HG02678 (cell line): ENCODE measurements at regions not wholly inside any gene's neighbourhood (a gene's known extent, or its start where the extent isn't known, plus 50 kb on each side); places are given as distances from the start of the nearest gene placed in this dataset.
"Not testable (repeated sequence)": the region's sequence is repeated elsewhere in the genome, so short reads cannot be mapped to it uniquely, and the experiment has no call there.

ENCODE experiments used
- ATAC-seq: cut with Tn5 transposase; IDR thresholded peaks from one replicate; pipeline ENCODE4 v1.9.1; 2021; ENCODE audit warnings: mild to moderate bottlenecking, moderate library complexity; ENCODE audit not compliant: unreplicated experiment

DNA sequence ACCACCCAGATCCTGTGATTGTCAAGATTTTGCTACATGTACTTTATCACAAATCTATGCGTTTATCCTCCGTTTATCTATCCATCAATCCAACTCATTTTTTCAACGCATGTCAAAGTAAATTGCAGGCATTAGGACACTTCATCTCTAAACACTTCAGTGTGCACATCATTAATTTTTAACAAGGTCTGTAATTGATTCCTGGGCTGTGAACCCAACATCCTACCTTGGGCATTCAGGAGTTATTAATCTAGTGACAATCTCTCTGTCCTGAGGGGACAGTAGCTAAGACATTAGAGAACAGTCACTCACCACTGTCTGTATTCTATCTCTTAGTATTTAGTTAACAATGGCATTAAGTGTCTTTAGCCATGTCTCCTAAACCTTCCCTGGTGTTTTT lies 264.7 kb downstream of the SOX9 start:
- ATAC-seq = no peak

DNA sequence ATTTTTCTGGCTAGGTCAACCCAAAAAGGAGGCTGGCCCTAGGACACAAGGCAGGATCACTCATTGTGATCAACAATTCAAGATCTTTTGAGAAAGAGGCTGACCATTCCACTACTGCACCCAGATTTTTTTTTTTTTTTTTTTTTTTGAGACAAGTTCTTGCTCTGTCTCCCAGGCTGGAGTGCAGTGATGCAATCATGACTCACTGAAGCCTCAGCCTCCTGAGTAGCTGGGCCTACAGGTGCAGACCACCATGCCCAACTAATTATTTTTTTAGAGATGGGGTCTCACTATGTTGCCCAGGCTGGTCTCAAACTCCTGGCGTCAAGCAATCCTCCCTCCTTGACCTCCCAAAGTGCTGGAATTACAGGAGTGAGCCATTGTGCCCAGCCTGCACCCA lies 265.4 kb downstream of the SOX9 start:
- ATAC-seq = not testable (repeated sequence)

DNA sequence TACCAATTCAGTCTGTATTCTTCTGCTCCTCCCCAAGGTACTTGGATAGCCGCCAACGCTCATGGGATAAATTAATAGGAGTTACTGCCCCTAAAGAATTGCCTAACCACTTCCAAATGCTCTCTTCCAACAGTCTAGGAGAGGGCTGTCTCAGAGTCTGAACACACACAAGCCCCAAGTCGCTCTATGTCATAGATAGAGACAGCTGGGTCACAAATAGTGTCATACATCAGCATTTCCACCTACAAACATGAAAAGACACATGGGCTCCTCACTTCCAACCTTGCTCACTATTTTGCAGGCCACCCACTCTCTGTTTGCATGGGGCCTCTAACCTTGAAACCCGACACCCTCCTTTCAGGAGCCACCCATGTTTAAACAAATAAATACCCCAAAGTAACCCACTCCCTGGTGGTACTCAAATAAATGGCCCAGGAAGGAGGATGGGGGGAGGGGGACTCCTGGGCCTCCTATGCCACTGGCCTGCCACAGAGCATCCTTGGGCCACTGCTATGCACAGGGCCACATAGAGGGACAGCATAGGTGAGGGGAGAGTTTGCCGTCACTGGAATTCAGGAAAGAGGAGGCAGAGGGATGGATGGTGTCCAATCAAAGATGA lies 265.9 kb downstream of the SOX9 start:
- no peak for ATAC-seq

DNA sequence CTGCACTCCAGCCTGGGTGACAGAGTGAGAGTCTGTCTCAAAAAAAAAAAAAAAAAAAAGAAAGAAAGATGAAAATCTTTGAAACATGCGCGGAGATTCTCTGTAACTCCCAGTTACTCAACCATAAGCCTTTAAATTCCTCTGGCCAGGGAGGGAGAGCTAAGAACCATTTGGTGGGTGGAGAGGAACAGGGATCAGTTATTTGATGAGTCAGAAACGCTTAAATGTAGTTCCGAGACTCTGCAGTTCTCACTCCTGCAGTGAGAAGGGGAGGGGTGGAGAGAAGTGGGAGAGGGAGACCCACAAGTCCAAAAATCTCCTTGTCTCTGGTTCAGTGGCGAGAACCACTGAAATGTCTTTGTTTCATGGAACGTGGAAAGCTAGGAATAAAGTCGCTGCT lies 266.7 kb downstream of the SOX9 start:
- no peak for ATAC-seq

DNA sequence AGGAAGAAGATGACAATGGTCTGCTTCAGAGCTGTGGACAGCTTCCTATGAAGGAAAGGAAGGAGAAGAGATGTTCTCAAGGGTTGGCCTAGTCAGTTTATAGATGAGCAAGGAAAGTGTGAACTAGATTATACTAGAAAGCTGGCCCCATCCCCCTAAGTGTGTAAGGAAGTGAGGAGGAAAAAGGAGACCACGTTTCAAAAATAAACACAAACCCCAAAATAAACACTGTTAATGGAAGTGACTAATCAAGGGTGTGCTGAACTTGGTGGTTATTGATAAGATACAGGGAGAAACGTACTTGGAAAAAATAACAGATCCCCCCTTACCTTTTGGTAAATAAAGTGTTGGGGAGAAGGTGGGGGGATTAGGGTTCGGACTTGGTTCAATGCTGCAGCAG lies 267.1 kb downstream of the SOX9 start:
- ATAC-seq = no peak

DNA sequence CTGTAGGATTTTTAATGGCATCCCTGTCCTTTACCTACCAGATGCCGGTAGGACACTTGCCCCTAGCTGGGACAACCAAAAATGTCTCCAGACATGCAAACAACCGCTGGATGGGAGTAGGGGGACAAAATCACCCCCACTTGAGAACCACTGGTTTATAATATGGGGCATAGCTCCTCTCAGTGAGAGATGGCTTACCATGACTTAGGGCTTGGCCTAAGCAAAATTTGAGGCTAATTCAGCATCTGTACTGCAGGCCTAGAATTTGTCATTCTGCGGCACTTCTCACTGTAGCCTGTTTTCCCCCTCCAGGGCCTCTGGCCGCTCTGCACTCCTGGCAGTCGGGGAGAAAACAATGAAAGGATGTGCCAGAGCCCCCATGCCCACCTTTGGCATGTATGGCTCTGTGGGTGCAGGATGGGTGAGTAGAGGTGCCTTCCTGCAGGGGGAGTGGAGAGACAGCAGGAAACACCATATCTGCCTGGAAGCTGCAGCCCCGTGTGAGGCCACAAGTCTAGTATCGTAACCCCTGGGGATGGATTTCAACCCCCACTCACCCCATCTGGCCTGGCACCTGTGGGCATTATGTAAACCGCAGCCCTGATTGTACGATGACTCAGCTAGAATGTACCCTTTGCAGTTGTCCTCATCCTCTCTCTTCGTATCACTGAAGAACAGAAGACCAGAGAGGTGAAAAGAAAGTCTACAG lies 268.1 kb downstream of the SOX9 start:
- ATAC-seq = peak; percentile 66

DNA sequence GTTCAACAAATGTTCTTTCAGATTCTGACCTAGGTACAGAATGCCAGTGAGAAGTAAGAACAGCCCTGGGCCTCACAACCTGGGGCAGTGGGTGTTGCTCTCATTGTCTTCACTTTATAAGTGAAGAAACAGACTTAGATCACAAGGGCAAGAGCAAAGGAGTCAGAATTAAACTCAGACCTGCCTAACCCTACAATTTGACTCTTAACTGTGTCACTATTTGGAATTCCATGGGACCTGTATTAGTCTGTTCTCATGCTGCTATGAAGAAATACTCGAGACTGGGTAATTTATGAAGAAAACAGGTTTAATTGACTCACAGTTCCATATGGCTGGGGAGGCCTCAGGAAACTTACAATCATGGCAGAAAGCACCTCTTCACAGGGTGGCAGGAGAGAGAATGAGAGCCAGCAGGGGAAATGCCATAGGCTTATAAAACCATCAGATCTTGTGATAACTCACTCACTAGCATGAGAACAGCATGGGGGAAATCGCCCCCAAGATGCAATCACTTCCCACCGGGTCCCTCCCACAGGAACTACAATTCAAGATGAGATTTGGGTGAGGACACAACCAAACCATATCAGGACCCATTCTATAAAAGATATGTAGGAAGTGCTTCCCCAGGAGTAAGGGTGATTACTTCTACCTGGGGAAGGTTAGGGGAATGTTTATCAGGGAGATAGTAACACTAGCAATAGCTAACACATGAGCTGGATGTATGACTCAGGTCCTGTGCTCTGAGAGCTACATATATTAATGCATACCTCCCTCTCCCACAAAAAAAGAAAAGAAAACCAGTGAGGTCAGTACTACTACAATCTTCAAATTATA lies 270.1 kb downstream of the SOX9 start:
- ATAC-seq = no peak

DNA sequence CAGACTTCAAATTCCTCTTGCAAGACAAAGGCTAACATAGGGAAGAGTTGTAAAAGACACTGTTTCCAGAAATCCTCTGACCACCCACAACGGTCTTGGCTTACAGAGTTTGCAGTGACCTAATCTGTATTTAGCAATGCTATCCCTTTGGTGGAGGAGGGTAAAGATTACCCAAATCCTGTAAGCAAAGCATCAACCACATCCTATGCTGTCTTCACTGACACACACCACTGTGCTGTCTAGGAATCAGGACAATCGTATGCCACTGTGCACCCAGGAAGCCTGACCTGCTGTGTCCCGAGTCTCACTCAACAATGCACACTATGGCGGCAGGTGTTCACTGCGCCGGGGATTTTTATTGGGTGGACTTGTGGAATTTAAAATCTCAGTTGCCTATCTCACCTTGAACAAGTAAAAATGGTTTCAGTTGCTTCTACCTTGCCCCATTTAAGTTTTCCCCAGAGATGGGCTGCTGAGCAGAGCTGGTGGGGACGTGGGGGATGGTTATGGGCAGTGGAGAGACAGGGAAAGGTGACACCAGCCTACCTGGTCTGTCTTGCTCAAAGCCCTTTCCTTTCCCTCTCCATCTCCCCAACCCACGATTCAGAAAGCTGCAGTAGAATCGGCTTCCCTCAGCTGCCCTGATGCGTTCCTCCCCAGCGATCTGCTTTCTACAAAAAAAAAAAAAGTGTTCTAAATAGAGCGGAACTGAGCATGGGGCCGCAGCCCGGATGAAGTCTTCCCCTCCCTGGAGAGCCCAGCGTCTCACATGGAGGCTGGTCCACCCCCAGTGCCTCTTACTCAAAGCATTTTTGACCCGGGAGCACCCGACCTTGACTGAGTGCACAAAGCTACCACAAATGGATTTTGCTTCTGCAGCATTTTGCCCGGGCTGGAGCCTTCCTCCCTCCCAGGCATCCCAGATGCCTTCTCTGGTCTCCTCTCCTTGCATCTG lies 271.5 kb downstream of the SOX9 start:
- no peak for ATAC-seq

DNA sequence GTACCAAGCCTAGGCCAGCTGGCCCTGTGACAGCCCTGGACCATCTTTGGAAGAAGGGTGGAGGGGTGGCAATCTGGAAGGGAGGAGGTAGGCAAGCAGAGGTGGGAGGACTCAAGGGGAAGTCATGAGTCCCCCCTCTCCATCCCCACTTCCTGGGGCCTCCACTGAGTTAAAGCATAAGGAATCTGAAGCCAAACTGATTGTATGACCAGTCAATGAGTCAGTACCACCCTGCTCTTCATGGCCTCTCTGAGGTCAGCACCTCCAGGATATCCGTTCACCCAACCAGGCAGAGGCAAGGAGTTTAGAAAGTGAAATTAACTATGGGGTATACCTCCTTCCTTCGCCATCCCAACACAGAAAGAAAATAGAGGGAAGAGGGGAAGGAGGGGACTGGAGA lies 272.7 kb downstream of the SOX9 start:
- no peak for ATAC-seq

DNA sequence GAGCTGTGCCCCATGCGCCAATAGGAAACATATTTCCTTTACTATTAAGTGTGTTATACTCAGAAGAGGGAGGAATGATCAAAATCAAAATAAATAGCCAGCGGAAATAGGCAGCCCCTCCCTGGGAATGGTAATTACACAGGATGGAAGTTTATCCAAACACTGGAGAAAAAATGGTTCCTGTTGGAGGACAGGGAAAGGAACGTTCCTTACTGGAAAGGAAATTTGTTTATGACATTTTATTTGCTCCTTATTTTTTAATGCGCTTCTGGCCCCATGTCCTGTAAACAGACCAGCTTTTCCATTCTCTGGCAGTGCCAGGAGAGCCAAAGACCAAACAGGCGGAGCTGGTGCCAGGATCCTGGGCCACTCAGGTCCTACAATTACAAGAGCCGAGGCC lies 273.7 kb downstream of the SOX9 start:
- ATAC-seq = no peak

DNA sequence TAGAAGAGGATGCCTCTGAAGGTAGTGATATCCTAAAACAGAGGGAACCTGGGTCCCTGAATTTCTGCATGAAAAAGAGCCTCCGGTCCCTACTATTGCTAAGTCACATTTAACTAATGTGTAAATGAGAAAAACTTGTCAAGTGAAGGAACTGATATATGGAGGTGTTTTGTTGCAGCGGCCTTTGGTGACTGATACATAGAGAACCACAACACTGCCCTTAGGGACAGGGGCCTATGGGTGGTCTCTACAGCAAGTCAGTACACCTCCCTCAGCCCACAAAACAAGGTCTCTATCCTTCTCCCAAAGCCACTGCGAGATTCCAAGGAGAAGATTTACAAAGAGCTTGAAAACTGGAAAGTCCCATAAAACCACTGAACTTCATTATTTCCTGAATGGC lies 275.3 kb downstream of the SOX9 start:
- no peak for ATAC-seq

DNA sequence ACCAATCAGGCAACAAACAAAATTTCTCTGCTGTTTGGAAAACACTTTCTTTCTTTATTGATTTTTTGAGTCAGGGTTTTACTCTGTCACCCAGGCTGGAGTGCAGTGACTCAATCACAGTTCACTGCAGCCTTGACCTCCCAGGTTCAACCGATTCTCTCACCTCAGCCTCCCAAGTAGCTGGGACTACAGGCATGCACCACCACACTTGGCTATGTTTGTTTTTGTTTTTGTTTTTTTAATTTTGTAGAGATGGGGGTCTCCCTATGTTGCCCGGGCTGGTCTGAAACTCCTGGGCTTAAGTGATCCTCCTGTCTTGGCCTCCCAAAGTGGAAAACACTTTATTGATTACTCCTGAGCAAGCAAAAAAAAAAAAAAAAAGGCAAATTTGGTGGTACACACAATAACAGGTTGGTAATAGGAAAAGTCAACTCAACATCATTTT lies 276.4 kb downstream of the SOX9 start:
- ATAC-seq = no peak

DNA sequence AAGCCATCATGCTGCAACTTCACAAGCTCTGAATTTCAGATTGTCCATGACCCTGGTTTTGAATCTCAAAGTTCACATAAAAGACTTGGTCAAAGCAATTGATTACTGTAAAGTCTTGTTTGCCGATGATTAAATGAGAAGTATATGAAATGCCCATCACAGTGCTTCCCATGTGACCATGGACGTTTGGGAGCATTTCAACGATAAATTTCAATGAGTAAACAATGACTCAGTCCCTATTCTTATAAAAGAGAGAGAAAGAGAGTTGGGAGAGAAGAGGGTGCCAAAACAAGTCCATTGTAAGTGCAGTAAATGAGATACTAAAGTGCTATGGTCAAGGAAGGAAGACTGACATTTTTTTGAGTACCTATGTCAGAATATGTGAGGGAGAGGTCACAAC lies 276.9 kb downstream of the SOX9 start:
- no peak for ATAC-seq

DNA sequence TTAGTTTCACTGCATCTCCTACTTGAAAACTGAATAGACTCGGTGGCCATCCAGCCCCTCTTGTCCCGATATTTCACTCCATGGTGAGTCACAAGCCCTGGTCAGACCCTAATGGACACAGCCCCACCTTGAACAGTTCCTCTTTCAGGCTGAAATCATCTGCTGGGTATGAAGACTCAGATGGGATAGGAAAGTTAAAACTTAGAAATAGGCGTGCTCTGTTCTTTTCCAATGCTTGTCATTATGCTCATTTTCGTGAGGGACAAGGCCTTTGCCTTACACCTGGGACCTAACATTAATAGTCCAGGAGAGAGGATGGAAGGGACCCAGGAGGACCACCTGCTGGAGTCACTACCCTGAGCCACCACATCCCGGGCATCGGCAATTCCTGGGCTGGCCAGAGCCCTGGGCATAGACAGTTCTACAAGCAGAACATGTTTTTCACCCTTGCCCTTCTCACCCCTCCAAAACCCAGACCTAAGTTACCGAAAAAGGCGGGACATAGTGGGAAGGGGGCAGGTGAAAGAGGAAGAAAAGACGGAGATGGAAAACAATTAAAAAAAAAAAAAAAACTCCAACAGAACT lies 278.3 kb downstream of the SOX9 start:
- no peak for ATAC-seq

DNA sequence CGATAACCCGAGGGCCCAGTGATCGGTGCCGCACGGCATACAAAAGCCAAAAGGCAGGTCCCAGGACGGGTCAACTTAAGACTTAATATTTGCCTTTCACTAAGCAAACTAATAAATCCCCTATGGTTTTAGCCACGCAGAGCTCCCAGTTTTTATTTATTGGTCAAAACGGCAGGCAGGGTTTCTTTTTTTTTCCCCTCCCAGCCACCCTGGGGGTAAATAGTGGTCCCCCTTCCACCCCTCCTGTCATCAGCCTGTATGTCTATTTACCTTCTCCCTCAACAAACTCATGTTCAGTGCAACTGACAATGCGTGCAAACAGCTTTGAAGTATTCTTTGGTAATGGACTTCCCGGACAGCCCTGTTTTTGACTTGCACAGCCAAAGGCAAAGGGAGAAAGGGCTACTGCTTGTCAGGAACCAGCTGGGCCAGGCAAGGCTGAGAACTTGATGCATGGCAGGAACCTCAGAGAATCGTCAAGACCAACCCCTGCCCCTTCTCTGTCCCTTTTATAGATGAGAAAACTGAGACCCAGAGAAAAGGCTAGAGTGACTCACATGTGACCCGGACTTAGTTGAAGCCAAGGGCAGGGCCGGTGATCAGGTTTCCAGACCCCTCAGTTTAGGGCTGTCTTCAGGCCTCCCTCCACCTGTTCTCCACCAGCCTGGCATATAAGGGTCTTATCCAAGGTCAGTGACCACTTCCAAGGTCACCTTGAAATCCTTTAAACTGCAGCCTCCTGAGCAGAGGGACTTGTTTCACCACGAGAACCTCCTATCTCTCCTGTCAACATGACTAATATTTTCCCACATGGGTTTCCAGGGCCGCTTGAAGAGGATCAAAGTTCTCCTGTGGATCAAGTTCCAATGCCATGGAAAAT lies 279.0 kb downstream of the SOX9 start:
- no peak for ATAC-seq

DNA sequence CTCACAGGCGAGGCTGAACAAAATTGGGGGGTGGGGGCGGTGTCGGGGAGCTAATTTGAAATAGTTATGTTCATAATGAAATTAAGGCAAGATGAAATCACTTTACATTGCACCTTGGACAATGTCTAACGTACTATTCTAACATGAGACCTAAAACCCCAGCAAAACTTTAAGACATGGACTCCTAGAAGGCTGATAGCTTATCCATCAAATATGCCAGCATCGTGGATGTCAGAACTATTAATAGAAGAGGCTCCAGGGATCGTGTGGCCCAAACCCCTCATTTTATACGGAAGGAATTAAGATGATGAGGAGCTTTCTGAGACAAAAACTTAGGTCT lies 279.6 kb downstream of the SOX9 start:
- ATAC-seq = no peak

DNA sequence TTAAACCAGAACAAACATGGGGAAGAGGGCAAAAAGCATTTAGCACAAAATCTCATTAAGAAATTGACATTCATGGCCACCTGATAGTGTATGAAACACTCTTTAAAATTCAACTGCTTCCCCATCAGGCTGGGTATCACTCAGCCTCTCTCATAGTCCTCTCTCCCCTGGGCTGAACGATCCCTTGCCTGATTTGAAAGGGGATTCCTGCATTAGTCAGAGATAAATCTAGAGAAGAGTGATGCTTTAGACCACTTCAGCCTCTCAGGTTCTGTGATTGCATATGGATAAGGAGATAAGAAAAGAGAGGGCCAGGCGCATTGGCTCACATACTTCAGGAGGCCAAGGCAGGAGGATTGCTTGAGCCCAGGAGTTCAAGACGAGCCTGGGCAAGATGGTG lies 280.0 kb downstream of the SOX9 start:
- no peak for ATAC-seq

DNA sequence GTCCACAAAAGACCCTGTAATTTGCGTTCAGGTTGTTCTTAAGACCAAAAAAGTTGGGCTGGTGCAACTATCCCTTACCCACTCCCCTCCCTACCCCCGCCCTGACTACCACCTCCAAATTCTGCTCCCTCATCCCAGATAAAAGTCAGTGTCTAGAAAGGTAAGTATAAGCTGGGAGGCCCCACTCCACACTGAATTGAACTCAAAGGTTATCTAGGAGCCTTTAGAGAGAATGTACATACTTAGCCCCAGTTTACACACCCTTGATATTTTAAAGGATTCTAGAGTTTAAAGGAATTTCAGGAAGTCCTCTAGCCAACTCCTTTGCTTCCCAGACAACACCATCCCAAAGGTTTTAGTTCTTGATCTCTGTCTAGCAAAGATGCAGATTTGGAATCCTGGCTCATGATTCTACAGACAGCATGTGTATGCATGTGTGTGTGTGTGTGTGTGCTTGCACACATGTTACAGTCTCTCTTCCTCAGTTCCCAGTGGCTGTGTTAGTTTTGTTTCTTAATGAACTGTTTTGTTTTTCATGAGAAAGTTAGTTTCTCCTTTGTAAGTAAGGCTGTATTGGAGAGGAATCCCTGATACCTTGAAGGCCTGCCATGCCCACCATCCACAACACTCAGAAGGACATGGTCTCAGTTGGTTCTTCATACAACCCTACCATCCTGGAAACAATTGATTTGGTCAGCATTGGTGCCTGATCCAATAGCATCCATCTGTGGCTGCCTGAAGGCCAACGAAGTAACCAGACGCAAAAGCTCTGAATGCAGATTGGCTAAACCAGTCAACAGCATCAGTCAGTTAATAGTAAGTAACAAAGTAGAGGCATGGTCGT lies 281.3 kb downstream of the SOX9 start:
- no peak for ATAC-seq

DNA sequence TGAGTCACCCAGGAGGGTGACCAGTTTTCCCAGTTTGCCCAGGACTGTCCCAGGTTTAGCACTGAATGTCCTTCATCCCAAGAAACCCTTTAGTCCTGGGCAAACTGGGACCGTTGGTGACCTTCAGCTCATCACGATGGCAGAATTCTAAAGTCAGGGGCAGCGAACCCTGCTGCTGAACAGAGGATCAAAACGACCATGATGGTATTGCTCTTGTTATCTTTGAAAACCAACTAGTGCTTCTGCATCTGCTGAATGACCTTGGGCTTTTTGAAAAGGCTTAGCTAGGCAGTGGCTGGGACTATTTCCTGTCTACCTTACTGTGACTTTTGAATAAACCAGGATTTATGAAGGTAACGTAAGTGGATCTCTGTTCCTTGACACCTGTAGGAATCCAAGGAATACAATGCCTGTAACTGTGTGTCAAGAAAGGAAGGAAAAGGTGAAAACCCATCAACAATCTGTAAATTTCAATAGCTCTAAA lies 281.9 kb downstream of the SOX9 start:
- no peak for ATAC-seq
